Hippocampal formation (tissue), 2 donors: ENCODE measurements at regions not wholly inside any gene's neighbourhood (a gene's known extent, or its start where the extent isn't known, plus 50 kb on each side); places are given as distances from the start of the nearest gene placed in this dataset.

Source experiments
- DNase-seq, 2 donors: peaks; one replicate each; lab custom pipeline; 2025; lab: John Stamatoyannopoulos, UW

- no peak for DNase-seq
These were observed 658.1 kb upstream of the MGMT start for GRCh38 chr10:128808921-128809440.

- no peak for DNase-seq
These were observed 655.5 kb upstream of the MGMT start for GRCh38 chr10:128811511-128811910.

GRCh38 chr10:128812000-128812399 is 655.0 kb upstream of the MGMT start:
- DNase-seq, result no peak

- DNase-seq, result no peak
These were observed 653.5 kb upstream of the MGMT start for GRCh38 chr10:128813574-128813973.

- DNase-seq, result no peak
These were observed 653.0 kb upstream of the MGMT start for GRCh38 chr10:128814024-128814423.

- DNase-seq, result no peak
These were observed 652.3 kb upstream of the MGMT start for GRCh38 chr10:128814782-128815181.

- no peak for DNase-seq
These were observed 650.3 kb upstream of the MGMT start for GRCh38 chr10:128816726-128817125.

- no peak for DNase-seq
These were observed 649.4 kb upstream of the MGMT start for GRCh38 chr10:128817636-128818035.

- DNase-seq, result no peak
These were observed 646.4 kb upstream of the MGMT start for GRCh38 chr10:128820663-128821062.

GRCh38 chr10:128823201-128823600 is 643.8 kb upstream of the MGMT start:
- no peak for DNase-seq

- DNase-seq, result no peak
These were observed 641.4 kb upstream of the MGMT start for GRCh38 chr10:128825626-128826025.

- no peak for DNase-seq
These were observed 633.4 kb upstream of the MGMT start for GRCh38 chr10:128833671-128834070.

- no peak for DNase-seq
These were observed 631.7 kb upstream of the MGMT start for GRCh38 chr10:128835361-128835760.

- DNase-seq, result no peak
These were observed 629.6 kb upstream of the MGMT start for GRCh38 chr10:128837478-128837877.

GRCh38 chr10:128839134-128839533 is 627.9 kb upstream of the MGMT start:
- DNase-seq, result no peak

GRCh38 chr10:128839701-128840100 is 627.3 kb upstream of the MGMT start:
- DNase-seq, result no peak

- DNase-seq, result no peak
These were observed 623.1 kb upstream of the MGMT start for GRCh38 chr10:128843972-128844371.

- no peak for DNase-seq
These were observed 620.1 kb upstream of the MGMT start for GRCh38 chr10:128846927-128847326.

- DNase-seq, result no peak
These were observed 618.2 kb upstream of the MGMT start for GRCh38 chr10:128848810-128849209.

- DNase-seq, result no peak
These were observed 616.4 kb upstream of the MGMT start for GRCh38 chr10:128850647-128851046.

- DNase-seq, result no peak
These were observed 615.8 kb upstream of the MGMT start for GRCh38 chr10:128851281-128851680.

GRCh38 chr10:128851726-128852125 is 615.3 kb upstream of the MGMT start:
- no peak for DNase-seq

GRCh38 chr10:128852449-128852848 is 614.6 kb upstream of the MGMT start:
- DNase-seq, result no peak

- DNase-seq, result no peak
These were observed 614.1 kb upstream of the MGMT start for GRCh38 chr10:128852902-128853301.

- DNase-seq, result no peak
These were observed 613.5 kb upstream of the MGMT start for GRCh38 chr10:128853537-128853936.
